ENCODE measurements at regions not wholly inside any gene's neighbourhood (a gene's known extent, or its start where the extent isn't known, plus 50 kb on each side); places are given as distances from the start of the nearest gene placed in this dataset.

DNA sequence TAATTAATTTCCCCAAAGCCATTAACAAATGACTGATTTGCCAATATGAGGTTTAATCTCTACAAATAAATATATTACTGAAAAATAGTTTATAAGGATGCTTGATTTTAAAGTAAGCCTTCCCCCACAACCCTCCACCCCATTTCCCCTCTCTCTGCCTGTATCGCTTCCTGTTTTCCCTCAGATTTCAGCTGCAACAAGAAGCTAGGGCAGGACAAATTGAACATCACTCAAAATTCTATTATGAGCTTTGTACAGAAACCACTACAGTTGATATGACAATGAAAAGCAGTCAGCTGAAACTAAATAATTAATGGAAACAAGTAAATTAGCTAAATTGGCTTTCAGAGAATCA is 109.0 kb upstream of the SP4 start:
- TF ChIP-seq, protein P1, sequence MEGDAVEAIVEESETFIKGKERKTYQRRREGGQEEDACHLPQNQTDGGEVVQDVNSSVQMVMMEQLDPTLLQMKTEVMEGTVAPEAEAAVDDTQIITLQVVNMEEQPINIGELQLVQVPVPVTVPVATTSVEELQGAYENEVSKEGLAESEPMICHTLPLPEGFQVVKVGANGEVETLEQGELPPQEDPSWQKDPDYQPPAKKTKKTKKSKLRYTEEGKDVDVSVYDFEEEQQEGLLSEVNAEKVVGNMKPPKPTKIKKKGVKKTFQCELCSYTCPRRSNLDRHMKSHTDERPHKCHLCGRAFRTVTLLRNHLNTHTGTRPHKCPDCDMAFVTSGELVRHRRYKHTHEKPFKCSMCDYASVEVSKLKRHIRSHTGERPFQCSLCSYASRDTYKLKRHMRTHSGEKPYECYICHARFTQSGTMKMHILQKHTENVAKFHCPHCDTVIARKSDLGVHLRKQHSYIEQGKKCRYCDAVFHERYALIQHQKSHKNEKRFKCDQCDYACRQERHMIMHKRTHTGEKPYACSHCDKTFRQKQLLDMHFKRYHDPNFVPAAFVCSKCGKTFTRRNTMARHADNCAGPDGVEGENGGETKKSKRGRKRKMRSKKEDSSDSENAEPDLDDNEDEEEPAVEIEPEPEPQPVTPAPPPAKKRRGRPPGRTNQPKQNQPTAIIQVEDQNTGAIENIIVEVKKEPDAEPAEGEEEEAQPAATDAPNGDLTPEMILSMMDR (IDR thresholded peaks at IDR 0.05; ENCODE audit: low read depth, low read length): no peak
- in situ Hi-C loops (cut with HindIII; ENCODE audit: low sequenced_read_pairs): no loop called here
- no peak overlapping the region for H3K4me3 ChIP-seq (ENCODE audit: low read depth, low read length)
- DNase-seq (ENCODE audit: low read depth, low spot score): no peak

DNA sequence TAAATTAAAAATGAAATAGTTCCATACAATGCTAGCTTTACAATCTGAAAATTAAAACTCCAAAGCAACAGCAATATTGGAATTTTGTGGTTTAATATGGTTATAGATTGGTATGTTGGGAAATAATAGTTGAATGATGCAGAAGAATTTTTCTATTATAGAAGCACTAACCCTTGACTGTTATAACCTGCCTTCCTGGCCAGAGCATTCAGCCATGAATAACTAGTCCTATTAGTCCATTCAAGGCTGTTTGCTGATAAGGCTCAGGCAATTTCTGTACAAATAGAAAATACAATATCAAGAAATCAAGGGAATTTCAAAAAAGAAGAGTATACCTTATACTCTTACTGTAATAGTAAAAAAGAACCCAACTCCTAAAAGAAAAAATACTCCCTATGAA is 101.6 kb upstream of the SP4 start:
- TF ChIP-seq, protein P1 (IDR thresholded peaks at IDR 0.05; ENCODE audit: low read depth, low read length): no peak
- in situ Hi-C loops (cut with HindIII; ENCODE audit: low sequenced_read_pairs): no loop called here

DNA sequence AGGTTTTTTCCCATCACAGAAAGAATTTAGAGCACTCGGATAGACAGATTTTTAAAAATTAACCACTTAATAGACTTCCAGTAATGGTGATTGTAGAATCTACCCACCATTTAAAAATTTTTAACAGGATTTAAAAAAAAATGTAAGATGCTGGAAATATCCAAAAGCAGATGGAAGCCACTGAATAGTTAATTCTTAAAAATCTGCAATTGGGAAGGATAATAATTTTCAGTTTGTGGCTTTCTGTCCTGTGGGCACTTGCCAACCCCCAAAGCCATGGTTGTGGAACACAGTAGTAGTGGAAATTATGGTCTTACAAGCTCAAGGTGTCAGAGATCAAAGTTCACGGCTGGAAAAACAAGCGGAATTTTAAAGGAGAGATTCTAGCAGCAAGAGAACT is 101.0 kb upstream of the SP4 start:
- TF ChIP-seq, protein P1 (IDR thresholded peaks at IDR 0.05; ENCODE audit: low read depth, low read length): no peak
- no peak overlapping the region for H3K4me3 ChIP-seq (ENCODE audit: low read depth, low read length)
- in situ Hi-C loops (cut with HindIII; ENCODE audit: low sequenced_read_pairs): no loop called here
- no peak for DNase-seq (ENCODE audit: low read depth, low spot score)

More for the DNA sequence above, 101.6 kb upstream of the SP4 start:
- no peak for DNase-seq (ENCODE audit: low read depth, low spot score)
- no peak overlapping the region for H3K4me3 ChIP-seq (ENCODE audit: low read depth, low read length)

DNA sequence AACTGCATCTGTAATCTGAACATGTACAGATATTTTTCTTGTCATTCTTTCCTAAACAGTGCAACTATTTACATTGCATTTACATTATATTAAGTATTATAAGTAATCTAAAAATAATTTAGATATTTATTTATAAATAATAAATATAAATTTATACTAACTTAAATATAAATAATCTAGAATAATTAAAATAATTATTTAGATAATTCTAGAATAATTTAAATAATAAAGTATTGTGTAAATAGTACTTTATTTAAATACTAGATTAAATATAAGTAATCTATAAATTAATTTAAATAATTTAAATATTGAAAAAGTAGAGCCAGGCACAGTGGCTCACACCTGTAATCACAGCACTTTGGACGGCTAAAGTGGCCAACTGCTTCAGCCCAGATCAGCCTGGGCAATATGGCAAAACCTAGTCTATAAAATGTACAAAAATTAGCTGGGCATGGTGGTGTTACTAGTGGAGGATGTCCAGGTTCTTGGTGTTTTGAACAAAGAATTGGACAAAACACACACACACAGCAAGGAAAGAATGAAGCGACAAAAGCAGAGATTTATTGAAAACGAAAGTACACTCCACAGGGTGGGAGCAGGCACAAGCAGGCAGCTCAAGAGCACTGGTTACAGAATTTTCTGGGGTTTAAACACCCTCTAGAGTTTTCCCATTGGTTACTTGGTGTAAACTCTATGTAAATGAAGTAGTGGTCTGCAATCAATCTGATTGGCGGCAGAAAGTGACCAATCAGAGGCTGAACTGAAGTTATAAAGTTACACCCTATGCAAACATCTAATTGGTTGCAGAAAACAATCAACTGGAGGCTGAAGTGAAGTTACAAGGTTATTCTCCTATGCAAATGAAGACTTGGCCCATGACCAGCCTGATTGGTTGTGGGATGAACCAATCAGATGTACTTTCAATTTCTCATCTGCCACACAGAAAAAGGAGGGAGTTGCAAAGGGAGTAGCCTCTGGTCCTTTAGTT is 100.2 kb upstream of the SP4 start:
- TF ChIP-seq, protein P1 (IDR thresholded peaks at IDR 0.05; ENCODE audit: low read depth, low read length): no peak

DNA sequence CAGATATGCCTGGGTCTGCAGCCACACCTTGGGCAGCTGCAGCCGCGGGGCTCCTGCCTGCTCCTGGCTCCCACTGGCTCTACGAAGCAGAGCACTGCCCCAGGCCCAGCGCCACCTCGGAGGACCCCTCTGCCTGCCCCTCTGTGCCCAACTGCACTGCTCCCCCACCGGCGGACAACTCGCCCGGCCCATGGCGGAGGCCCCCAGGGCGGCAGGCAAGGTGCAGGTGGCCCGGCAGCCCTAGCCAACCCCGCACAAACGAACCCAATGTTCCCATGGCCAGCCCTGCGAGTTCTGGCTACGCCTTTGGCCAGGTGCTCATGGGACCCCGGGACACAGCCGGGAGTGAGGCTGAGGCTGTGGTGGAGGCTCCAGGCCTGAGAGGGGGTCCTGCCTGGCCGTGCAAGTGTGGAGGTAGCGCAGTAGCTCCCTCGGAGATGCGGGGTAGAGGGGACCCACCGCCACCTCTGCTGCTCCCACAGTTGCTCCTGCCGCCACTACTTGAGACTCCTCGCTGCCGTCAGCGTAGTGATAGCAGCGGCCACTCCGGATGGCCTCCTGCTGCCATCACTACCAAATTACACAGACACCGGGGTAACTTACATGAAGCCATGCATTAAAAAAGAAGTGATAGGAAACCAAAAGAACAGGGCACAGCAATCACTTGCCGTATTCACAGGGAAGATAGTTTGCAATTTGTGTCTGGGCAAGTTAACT is 97.3 kb upstream of the SP4 start:
- DNase-seq (ENCODE audit: low read depth, low spot score): no peak
- H3K4me3 ChIP-seq (ENCODE audit: low read depth, low read length): no peak overlapping the region
- in situ Hi-C loops (cut with HindIII; ENCODE audit: low sequenced_read_pairs): no loop called here
- TF ChIP-seq, protein P1 (IDR thresholded peaks at IDR 0.05; ENCODE audit: low read depth, low read length): no peak

More for the DNA sequence above, 100.2 kb upstream of the SP4 start:
- DNase-seq (ENCODE audit: low read depth, low spot score): no peak
- H3K4me3 ChIP-seq (ENCODE audit: low read depth, low read length): no peak overlapping the region
- in situ Hi-C loops (cut with HindIII; ENCODE audit: low sequenced_read_pairs): no loop called here

DNA sequence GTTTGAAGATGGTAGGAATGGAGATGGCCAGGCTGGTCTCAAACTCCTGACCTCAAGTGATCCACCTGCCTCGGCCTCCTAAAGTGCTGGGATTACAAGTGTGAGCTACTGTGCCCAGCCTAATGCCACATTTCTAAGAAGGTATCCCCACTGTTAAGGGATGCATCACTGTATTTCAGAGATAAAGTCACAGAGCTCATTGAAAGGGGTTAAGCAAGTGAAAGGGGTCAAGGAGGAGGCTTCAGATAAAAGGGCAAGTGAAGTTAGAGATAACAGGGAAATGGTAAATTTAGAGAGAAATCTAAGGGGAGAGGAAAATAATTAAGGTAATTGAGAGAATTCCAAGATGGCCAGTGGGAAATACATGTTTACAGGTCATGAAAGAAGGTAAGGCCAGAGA is 93.0 kb upstream of the SP4 start:
- in situ Hi-C loops (cut with HindIII; ENCODE audit: low sequenced_read_pairs): no loop called here

More for the DNA sequence above, 93.0 kb upstream of the SP4 start:
- TF ChIP-seq, protein P1 (IDR thresholded peaks at IDR 0.05; ENCODE audit: low read depth, low read length): no peak
- no peak for DNase-seq (ENCODE audit: low read depth, low spot score)
- H3K4me3 ChIP-seq (ENCODE audit: low read depth, low read length): no peak overlapping the region

Data from astrocyte of the spinal cord (primary cell).